HCT116 (cell line): ENCODE measurements at regions not wholly inside any gene's neighbourhood (a gene's known extent, or its start where the extent isn't known, plus 50 kb on each side); places are given as distances from the start of the nearest gene placed in this dataset.

Experiments
- ATAC-seq: fragments of 200-7000 bp; cut with Tn5 transposase; 2 replicates; pipeline ENCODE4 v1.9.1; 2020; ENCODE audit warnings: mild to moderate bottlenecking, moderate library complexity
- BruUV-seq: library from RNA; stranded (reverse); fragments of 400-500 nt; replicated peaks from 2 replicates; lab custom pipeline; 2021; lab: Mats Ljungman, UMichigan
- CTCF ChIA-PET: fragments of 300-600 bp; sonication (Branson Sonifier 250); formaldehyde crosslinking; loops from one replicate; lab custom pipeline; 2021; ENCODE audit warnings: antibody characterized with exemption; lab: Charles Lee
- POLR2A ChIA-PET: fragments of 300-600, 350-600 bp; sonication (Branson Sonifier 250); formaldehyde crosslinking; loops from one replicate; lab custom pipeline; 2021; ENCODE audit warnings: antibody characterized with exemption; lab: Charles Lee
- RAD21 ChIA-PET, 2 experiments: fragments of 300-600 bp; sonication (Branson Sonifier 250); formaldehyde crosslinking; loops; one replicate each; lab custom pipeline; 2023; ENCODE audit warnings: low total read pairs in 2 of 2; ENCODE audit not compliant: uncharacterized antibody in 2 of 2, unreplicated experiment in 2 of 2, low non-redundant PET in 1 of 2; lab: Charles Lee
- DNase-seq: peaks from one replicate; pipeline ENCODE4 v3.0.0-alpha.2; 2010; ENCODE audit warnings: low read depth, low spot score
- H2AFZ ChIP-seq: fragments of 200-600 bp; shearing (Covaris generic), sonication (generic); 2 replicates; pipeline ENCODE4 v1.6.1; 2017; ENCODE audit warnings: low read depth, mixed run types, mixed read lengths, antibody characterized with exemption, low read length; ENCODE audit not compliant: poor library complexity, severe bottlenecking
- H3K27ac ChIP-seq: 2 replicates; pipeline ENCODE4 v1.5.1; 2012; ENCODE audit warnings: low read depth, low read length
- H3K27me3 ChIP-seq: fragments of 200-600 bp; sonication (generic); 2 replicates; pipeline ENCODE4 v1.6.1; 2016; ENCODE audit warnings: mixed run types, low read length, mixed read lengths; ENCODE audit not compliant: insufficient read depth
- H3K36me3 ChIP-seq, 2 experiments: fragments of 200-500 bp in 1 of 2; fragments of 200-600 bp in 1 of 2; sonication (Bioruptor generic) in 1 of 2; sonication (generic) in 1 of 2; 2 replicates each; pipeline versions ENCODE4 v1.5.1 to v1.6.1; 2014 to 2016; ENCODE audit warnings: low read length in 2 of 2, inconsistent platforms in 1 of 2, mixed read lengths in 1 of 2, mixed run types in 1 of 2; ENCODE audit not compliant: insufficient read depth in 2 of 2, control insufficient read depth in 1 of 2
- H3K4me1 ChIP-seq, 2 experiments: fragments of 200-600 bp in 1 of 2; sonication (generic) in 1 of 2; 2 replicates each; pipeline versions ENCODE4 v1.5.1 to v1.6.1; 2012 to 2017; ENCODE audit warnings: low read length in 2 of 2, inconsistent platforms in 1 of 2, mild to moderate bottlenecking in 1 of 2, mixed read lengths in 1 of 2, mixed run types in 1 of 2, moderate library complexity in 1 of 2; ENCODE audit not compliant: insufficient read depth in 2 of 2, control insufficient read depth in 1 of 2
- H3K4me2 ChIP-seq: fragments of 200-600 bp; sonication (generic); 2 replicates; pipeline ENCODE4 v1.6.1; 2017; ENCODE audit warnings: mixed run types, low read length, mixed read lengths
- H3K4me3 ChIP-seq, 2 experiments: fragments of 200-600 bp in 1 of 2; sonication (generic) in 1 of 2; replicated peaks in 1 of 2; 2 replicates each; pipeline ENCODE4 v1.5.1; 2011 to 2016; ENCODE audit warnings: low read length in 2 of 2, control low read depth in 1 of 2, low read depth in 1 of 2, mild to moderate bottlenecking in 1 of 2, mixed read lengths in 1 of 2, mixed run types in 1 of 2
- H3K79me2 ChIP-seq: fragments of 200-600 bp; sonication (generic); 2 replicates; pipeline ENCODE4 v1.6.1; 2017; ENCODE audit warnings: mild to moderate bottlenecking, mixed run types, low read length, moderate library complexity, mixed read lengths; ENCODE audit not compliant: insufficient read depth
- H3K9ac ChIP-seq: fragments of 200-600 bp; sonication (generic); 2 replicates; pipeline ENCODE4 v1.6.1; 2016; ENCODE audit warnings: low read length, mixed read lengths
- H3K9me2 ChIP-seq: fragments of 200-600 bp; sonication (generic), shearing (Covaris generic); 2 replicates; pipeline ENCODE4 v1.6.1; 2017; ENCODE audit warnings: mixed run types, mild to moderate bottlenecking, moderate library complexity; ENCODE audit not compliant: insufficient read depth
- H3K9me3 ChIP-seq, 2 experiments: fragments of 200-500 bp in 1 of 2; fragments of 200-600 bp in 1 of 2; sonication (Bioruptor generic) in 1 of 2; sonication (generic) in 1 of 2; 2 replicates each; pipeline ENCODE4 v1.6.1; 2014 to 2017; ENCODE audit warnings: low read length in 2 of 2, mixed read lengths in 2 of 2, inconsistent platforms in 1 of 2, low read depth in 1 of 2, mild to moderate bottlenecking in 1 of 2, mixed run types in 1 of 2, moderate library complexity in 1 of 2; ENCODE audit not compliant: control insufficient read depth in 1 of 2, insufficient read depth in 1 of 2
- H4K20me1 ChIP-seq: fragments of 200-600 bp; sonication (generic), shearing (Covaris generic); 2 replicates; pipeline ENCODE4 v1.6.1; 2017; ENCODE audit warnings: mixed run types, mild to moderate bottlenecking, moderate library complexity; ENCODE audit not compliant: insufficient read depth
- EZH2phosphoT487 ChIP-seq: fragments of 200-600 bp; IDR thresholded peaks from 2 replicates; pipeline ENCODE4 v1.6.1; 2018; ENCODE audit warnings: antibody characterized with exemption, borderline replicate concordance
- POLR2AphosphoS5 ChIP-seq: IDR thresholded peaks from 2 replicates; pipeline ENCODE4 v1.6.1; 2011; ENCODE audit warnings: mild to moderate bottlenecking, low read depth, low read length, moderate library complexity
- RAD21 ChIP-seq: IDR thresholded peaks from 2 replicates; pipeline ENCODE4 v1.6.1; 2012; ENCODE audit warnings: low read depth, mild to moderate bottlenecking
- SIN3A ChIP-seq: IDR thresholded peaks from 2 replicates; pipeline ENCODE4 v1.6.1; 2012; ENCODE audit warnings: low read depth
- ZFX ChIP-seq: fragments of 450-650 bp; IDR thresholded peaks from 2 replicates; pipeline ENCODE4 v1.6.1; 2017
- intact Hi-C: fragments of 100-400 bp; cut with micrococcal nuclease; formaldehyde crosslinking; loops from 2 replicates; pipeline ENCODE4 v1.10.0; 2022
- TF ChIP-seq, protein P1 (sequence below): IDR thresholded peaks from 2 replicates; pipeline ENCODE4 v1.6.1; 2012

DNA sequence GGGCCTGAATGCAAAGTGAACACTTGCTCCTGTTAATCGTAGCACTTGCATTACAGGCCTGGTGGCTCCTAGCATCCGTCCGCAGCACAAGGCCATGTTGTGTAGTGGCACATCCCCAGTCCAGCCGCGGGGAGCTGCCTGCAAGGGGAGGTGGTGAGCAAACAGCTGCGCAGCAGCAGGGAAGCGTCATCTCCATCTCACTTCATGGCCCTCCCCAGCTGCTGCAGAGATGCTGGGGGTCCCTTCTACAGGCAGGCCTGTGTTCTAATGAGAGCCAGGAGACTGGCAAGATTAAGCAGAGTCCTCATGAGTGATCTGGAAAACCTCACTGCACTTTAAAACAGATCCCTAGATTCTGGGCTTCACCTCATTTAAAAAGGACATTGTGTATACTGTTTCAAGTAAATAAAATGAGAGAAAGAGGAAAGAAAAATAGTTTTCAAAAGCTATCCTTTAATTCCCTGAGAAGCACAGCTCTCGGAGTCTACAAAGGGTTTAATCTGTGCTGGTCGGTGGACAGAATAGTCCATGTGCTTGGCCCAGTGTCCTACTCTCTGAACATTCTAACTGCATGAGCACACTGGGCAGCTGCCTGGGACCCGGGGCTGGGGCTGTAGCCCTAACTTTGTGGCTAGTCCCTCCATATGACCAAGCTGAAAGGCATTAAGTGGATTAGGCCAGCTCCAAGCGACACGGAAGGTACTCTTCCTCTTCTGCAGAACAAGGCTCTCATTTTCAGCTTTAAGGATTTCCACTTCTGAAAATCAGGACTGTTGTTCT is 125.8 kb downstream of the LY86 start:
- Histone ChIP-seq H3K4me2 (no peak overlapping the region), H4K20me1 (no peaks in the 10 kb centered on the region), H3K9me2 (no peaks in the 10 kb centered on the region), H3K27me3 (no peaks in the 10 kb centered on the region), H3K9ac (no peak overlapping the region), H2AFZ (no peak overlapping the region), H3K4me3 (no peak overlapping the region), H3K9me3 (no peaks in the 10 kb centered on the region), H3K4me1 (peaks cover 7 to 25% of the 10 kb centered on the region in 2 experiments), H3K27ac (no peak overlapping the region), H3K79me2 (no peaks in the 10 kb centered on the region), H3K36me3 (no peaks in the 10 kb centered on the region)
- intact Hi-C loops: no loop called here
- DNase-seq (no peak), ATAC-seq (no peak)
- RAD21 ChIA-PET: no interaction called here
- POLR2A ChIA-PET: no interaction called here
- CTCF ChIA-PET: interaction anchor here (0.6 kb wide), 1 partner anchor 8 kb away, joined by 4 read pairs; no protein-coding TSS in a partner anchor
- BruUV-seq: no TSS peak
- TF ChIP-seq ZFX (no peak), EZH2phosphoT487 (no peak)

DNA sequence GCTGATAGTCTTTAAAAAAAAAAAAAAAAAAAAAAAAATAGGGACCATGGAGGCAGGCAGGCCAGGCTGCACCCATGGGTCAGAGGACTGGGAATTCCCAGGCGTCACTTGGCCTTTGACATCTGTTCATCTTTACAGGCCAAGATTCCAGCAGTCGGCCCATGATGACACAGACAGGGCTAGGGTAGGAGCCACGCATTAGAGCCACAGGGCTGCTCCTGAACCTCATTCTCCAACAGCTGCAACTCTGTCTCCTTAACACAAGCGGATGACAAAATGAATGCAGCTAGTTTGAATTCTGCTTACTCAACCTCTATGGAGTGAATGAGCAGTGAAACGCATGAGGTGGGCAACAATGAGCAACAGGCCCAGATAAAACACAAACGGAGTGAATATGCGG is 126.4 kb downstream of the LY86 start:
- intact Hi-C loops: no loop called here
- Histone ChIP-seq H3K4me3 (no peak overlapping the region), H3K4me2 (no peak overlapping the region), H3K9me3 (no peaks in the 10 kb centered on the region), H3K27ac (no peak overlapping the region), H3K9ac (no peak overlapping the region), H3K4me1 (peaks cover 7 to 25% of the 10 kb centered on the region in 2 experiments), H3K36me3 (no peaks in the 10 kb centered on the region), H3K79me2 (no peaks in the 10 kb centered on the region), H3K27me3 (no peaks in the 10 kb centered on the region), H2AFZ (no peak overlapping the region), H4K20me1 (no peaks in the 10 kb centered on the region), H3K9me2 (no peaks in the 10 kb centered on the region)
- DNase-seq: no peak
- no TSS peak for BruUV-seq
- RAD21 ChIA-PET: no interaction called here
- TF ChIP-seq, protein P1, sequence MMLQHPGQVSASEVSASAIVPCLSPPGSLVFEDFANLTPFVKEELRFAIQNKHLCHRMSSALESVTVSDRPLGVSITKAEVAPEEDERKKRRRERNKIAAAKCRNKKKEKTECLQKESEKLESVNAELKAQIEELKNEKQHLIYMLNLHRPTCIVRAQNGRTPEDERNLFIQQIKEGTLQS: no peak
- no peak for TF ChIP-seq RAD21
- no peak for TF ChIP-seq SIN3A
- no peak for TF ChIP-seq POLR2AphosphoS5
- TF ChIP-seq, all 23 proteins: peak for 0
- ATAC-seq: no peak
- POLR2A ChIA-PET: no interaction called here
- CTCF ChIA-PET: no interaction called here
